Loucy (cell line): ENCODE measurements at regions not wholly inside any gene's neighbourhood (a gene's known extent, or its start where the extent isn't known, plus 50 kb on each side); places are given as distances from the start of the nearest gene placed in this dataset.

Experiments used
- H2AFZ ChIP-seq: fragments of 200-600 bp; sonication (generic); 2 replicates; pipeline ENCODE4 v1.6.0; 2016; ENCODE audit warnings: antibody characterized with exemption, mild to moderate bottlenecking, low read length, moderate library complexity
- H3F3A ChIP-seq: fragments of 200-600 bp; 2 replicates; pipeline ENCODE4 v1.6.0; 2016; ENCODE audit warnings: antibody characterized with exemption, low read depth, mild to moderate bottlenecking
- H3K27me3 ChIP-seq: fragments of 200-600 bp; sonication (generic); 2 replicates; pipeline ENCODE4 v1.6.1; 2014; ENCODE audit warnings: low read length, mild to moderate bottlenecking; ENCODE audit not compliant: insufficient read depth, poor library complexity, severe bottlenecking
- H3K36me3 ChIP-seq: fragments of 200-600 bp; sonication (generic); 2 replicates; pipeline ENCODE4 v1.6.1; 2016; ENCODE audit warnings: low read length; ENCODE audit not compliant: insufficient read depth
- H3K4me1 ChIP-seq: fragments of 200-600 bp; sonication (generic); 2 replicates; pipeline ENCODE4 v1.5.1; 2014; ENCODE audit warnings: low read length, mild to moderate bottlenecking; ENCODE audit not compliant: insufficient read depth, poor library complexity, severe bottlenecking
- H3K4me2 ChIP-seq: fragments of 200-600 bp; sonication (generic); 2 replicates; pipeline ENCODE4 v1.6.0; 2014; ENCODE audit warnings: antibody characterized with exemption, low read length, low read depth, mild to moderate bottlenecking; ENCODE audit not compliant: poor library complexity, severe bottlenecking
- H3K4me3 ChIP-seq: fragments of 200-600 bp; sonication (generic); 2 replicates; pipeline ENCODE4 v1.5.1; 2014; ENCODE audit warnings: low read length, mild to moderate bottlenecking, mixed read lengths; ENCODE audit not compliant: poor library complexity, severe bottlenecking
- H3K79me2 ChIP-seq: fragments of 200-600 bp; sonication (generic); 2 replicates; pipeline ENCODE4 v1.6.1; 2014; ENCODE audit warnings: low read length; ENCODE audit not compliant: insufficient read depth
- H3K9ac ChIP-seq: fragments of 200-600 bp; sonication (generic); 2 replicates; pipeline ENCODE4 v1.6.0; 2014; ENCODE audit warnings: mild to moderate bottlenecking, low read depth, low read length, moderate library complexity; ENCODE audit not compliant: poor library complexity, severe bottlenecking
- H3K9me2 ChIP-seq: fragments of 200-600 bp; sonication (generic); replicated peaks from 2 replicates; pipeline ENCODE4 v1.6.1; 2016; ENCODE audit warnings: low read depth, low read length, mixed read lengths
- H3K9me3 ChIP-seq: fragments of 200-600 bp; sonication (generic); 2 replicates; pipeline ENCODE4 v1.6.1; 2014; ENCODE audit warnings: mild to moderate bottlenecking, antibody characterized with exemption, low read length, low read depth; ENCODE audit not compliant: insufficient read depth
- H4K20me1 ChIP-seq: fragments of 200-600 bp; sonication (generic); 2 replicates; pipeline ENCODE4 v1.6.0; 2014; ENCODE audit warnings: antibody characterized with exemption, low read length, mild to moderate bottlenecking; ENCODE audit not compliant: insufficient read depth, poor library complexity, severe bottlenecking
- EZH2phosphoT487 ChIP-seq: fragments of 200-600 bp; IDR thresholded peaks from 2 replicates; pipeline ENCODE4 v1.6.1; 2018; ENCODE audit warnings: antibody characterized with exemption, mild to moderate bottlenecking, moderate library complexity, borderline replicate concordance
- TF ChIP-seq, protein P1 (sequence below): fragments of 200-600 bp; sonication (generic); conservative IDR thresholded peaks from 2 replicates; pipeline ENCODE4 v1.5.1; 2014; ENCODE audit warnings: mild to moderate bottlenecking, antibody characterized with exemption, low read length

DNA sequence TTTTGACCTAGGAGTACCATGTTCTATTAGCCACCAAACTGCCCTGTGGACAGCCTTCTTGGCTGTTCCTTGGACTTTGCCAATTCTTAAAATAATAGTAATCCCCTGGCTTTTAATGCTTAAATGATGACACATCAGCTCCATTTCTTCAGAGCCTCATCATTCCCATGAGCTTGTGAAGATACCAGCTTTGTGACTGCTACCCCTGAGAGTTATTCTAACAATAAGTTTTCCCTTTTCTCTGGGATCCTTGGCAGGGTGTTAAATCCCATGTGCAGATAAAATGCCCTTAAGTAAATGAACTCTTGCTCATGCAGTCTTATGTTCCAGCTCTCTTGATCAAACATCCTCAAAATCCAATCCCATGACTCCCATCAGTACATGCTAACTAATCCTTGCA lies 415.3 kb downstream of the CETN3 start:
- Histone ChIP-seq H3K9me2 (no peaks in the 10 kb centered on the region), H3K4me2 (no peak overlapping the region), H3K79me2 (no peaks in the 10 kb centered on the region), H3K36me3 (no peaks in the 10 kb centered on the region), H3K27me3 (no peaks in the 10 kb centered on the region), H3F3A (no peaks in the 10 kb centered on the region), H3K9me3 (no peaks in the 10 kb centered on the region), H3K4me3 (no peak overlapping the region), H3K4me1 (no peaks in the 10 kb centered on the region), H4K20me1 (no peaks in the 10 kb centered on the region), H2AFZ (no peak overlapping the region), H3K9ac (no peak overlapping the region)
- TF ChIP-seq, protein P1, sequence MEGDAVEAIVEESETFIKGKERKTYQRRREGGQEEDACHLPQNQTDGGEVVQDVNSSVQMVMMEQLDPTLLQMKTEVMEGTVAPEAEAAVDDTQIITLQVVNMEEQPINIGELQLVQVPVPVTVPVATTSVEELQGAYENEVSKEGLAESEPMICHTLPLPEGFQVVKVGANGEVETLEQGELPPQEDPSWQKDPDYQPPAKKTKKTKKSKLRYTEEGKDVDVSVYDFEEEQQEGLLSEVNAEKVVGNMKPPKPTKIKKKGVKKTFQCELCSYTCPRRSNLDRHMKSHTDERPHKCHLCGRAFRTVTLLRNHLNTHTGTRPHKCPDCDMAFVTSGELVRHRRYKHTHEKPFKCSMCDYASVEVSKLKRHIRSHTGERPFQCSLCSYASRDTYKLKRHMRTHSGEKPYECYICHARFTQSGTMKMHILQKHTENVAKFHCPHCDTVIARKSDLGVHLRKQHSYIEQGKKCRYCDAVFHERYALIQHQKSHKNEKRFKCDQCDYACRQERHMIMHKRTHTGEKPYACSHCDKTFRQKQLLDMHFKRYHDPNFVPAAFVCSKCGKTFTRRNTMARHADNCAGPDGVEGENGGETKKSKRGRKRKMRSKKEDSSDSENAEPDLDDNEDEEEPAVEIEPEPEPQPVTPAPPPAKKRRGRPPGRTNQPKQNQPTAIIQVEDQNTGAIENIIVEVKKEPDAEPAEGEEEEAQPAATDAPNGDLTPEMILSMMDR: no peak
- no peak for TF ChIP-seq EZH2phosphoT487

DNA sequence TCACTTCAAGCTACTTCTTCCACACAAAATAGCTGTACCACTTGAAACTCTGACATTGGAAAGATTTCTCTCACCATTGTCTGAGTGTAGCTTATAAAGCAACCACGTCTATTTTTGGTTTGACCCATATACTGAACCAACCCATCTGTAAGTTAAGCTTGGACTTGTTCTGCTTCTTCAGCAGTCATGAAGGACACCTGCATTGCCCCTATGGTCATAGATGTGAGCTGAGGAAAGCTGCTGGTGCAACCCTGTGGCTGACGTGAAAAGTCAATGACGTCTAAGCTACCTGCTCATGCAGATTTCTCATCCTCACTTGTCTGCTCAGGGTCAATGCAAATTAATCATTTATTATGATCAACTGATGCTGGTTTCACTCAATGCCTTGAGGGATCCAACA lies 417.4 kb downstream of the CETN3 start:
- no peaks in the 10 kb centered on the region for H3K27me3 ChIP-seq
- no peaks in the 10 kb centered on the region for H3K36me3 ChIP-seq
- no peak overlapping the region for H2AFZ ChIP-seq
- no peaks in the 10 kb centered on the region for H3K4me1 ChIP-seq
- H3K4me3 ChIP-seq: no peak overlapping the region
- no peaks in the 10 kb centered on the region for H3K9me3 ChIP-seq
- no peak overlapping the region for H3K9ac ChIP-seq
- no peaks in the 10 kb centered on the region for H4K20me1 ChIP-seq
- TF ChIP-seq, protein P1: no peak
- TF ChIP-seq EZH2phosphoT487: no peak
- H3K4me2 ChIP-seq: no peak overlapping the region
- H3K9me2 ChIP-seq: no peaks in the 10 kb centered on the region
- H3F3A ChIP-seq: no peaks in the 10 kb centered on the region
- H3K79me2 ChIP-seq: no peaks in the 10 kb centered on the region

DNA sequence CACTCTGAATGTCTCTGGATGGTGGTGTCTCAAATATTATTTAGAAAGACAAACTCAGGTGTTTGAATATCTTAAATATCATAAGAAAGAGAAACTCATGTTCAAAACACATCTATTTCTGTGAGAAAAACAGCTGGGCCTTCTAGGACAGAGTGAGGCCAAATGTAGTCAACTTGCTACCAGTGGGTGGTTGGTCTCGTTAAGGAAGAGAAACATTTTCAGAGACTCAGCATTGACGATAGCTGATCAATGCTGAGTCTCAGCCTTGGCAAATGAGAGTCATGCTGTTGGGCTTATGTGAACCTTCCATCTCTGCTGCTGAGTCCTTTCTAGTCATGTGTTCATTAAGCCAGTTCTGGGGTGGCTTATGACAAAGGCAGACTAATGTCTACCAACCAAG lies 418.0 kb downstream of the CETN3 start:
- H3K9ac ChIP-seq: no peak overlapping the region

More for the DNA sequence above, 418.0 kb downstream of the CETN3 start:
- H4K20me1 ChIP-seq: no peaks in the 10 kb centered on the region
- TF ChIP-seq EZH2phosphoT487: no peak
- TF ChIP-seq, protein P1: no peak
- no peaks in the 10 kb centered on the region for H3K79me2 ChIP-seq
- H2AFZ ChIP-seq: no peak overlapping the region
- no peaks in the 10 kb centered on the region for H3K9me3 ChIP-seq
- no peak overlapping the region for H3K4me3 ChIP-seq
- no peaks in the 10 kb centered on the region for H3F3A ChIP-seq
- no peak overlapping the region for H3K4me2 ChIP-seq
- H3K27me3 ChIP-seq: no peaks in the 10 kb centered on the region
- H3K4me1 ChIP-seq: no peaks in the 10 kb centered on the region
- H3K9me2 ChIP-seq: no peaks in the 10 kb centered on the region
- no peaks in the 10 kb centered on the region for H3K36me3 ChIP-seq
